ENCODE measurements at regions not wholly inside any gene's neighbourhood (a gene's known extent, or its start where the extent isn't known, plus 50 kb on each side); places are given as distances from the start of the nearest gene placed in this dataset.

- Mint-ChIP-seq H3K36me3 (ENCODE audit: low read depth) (no peaks in the 10 kb centered on the region), H3K4me3 (no peak overlapping the region), H3K27ac (no peak overlapping the region), H3K4me1 (no peaks in the 10 kb centered on the region), H3K27me3 (peaks cover 29% of the 10 kb centered on the region)
- DNase-seq: no peak
- H3K9me3 ChIP-seq (ENCODE audit: control insufficient read depth, low read length, poor library complexity, severe bottlenecking): no peaks in the 10 kb centered on the region
- ATAC-seq: no peak
Observed at GRCh38 chr2:94939349-94939748, 68.1 kb downstream of the TEKT4 start.

- H3K36me3 Mint-ChIP-seq (ENCODE audit: low read depth): no peaks in the 10 kb centered on the region
- ATAC-seq (no peak), DNase-seq (no peak)
- H3K27me3 Mint-ChIP-seq: peaks cover 9% of the 10 kb centered on the region
- no peak overlapping the region for H3K27ac Mint-ChIP-seq
- no peaks in the 10 kb centered on the region for H3K4me1 Mint-ChIP-seq
- no peaks in the 10 kb centered on the region for H3K9me3 ChIP-seq (ENCODE audit: control insufficient read depth, low read length, poor library complexity, severe bottlenecking)
- no peak overlapping the region for H3K4me3 Mint-ChIP-seq
Observed at GRCh38 chr2:94947097-94948016, 76.1 kb downstream of the TEKT4 start.

GRCh38 chr2:94955702-94956101 is 69.8 kb upstream of the MAL start:
- Mint-ChIP-seq H3K36me3 (ENCODE audit: low read depth) (no peaks in the 10 kb centered on the region), H3K27ac (no peak overlapping the region), H3K27me3 (peaks cover 64% of the 10 kb centered on the region), H3K4me3 (no peak overlapping the region), H3K4me1 (no peaks in the 10 kb centered on the region)
- DNase-seq (no peak), ATAC-seq (no peak)
- no peaks in the 10 kb centered on the region for H3K9me3 ChIP-seq (ENCODE audit: control insufficient read depth, low read length, poor library complexity, severe bottlenecking)

- ATAC-seq (no peak), DNase-seq (no peak)
- H3K9me3 ChIP-seq (ENCODE audit: control insufficient read depth, low read length, poor library complexity, severe bottlenecking): no peaks in the 10 kb centered on the region
- peaks cover 67% of the 10 kb centered on the region for H3K27me3 Mint-ChIP-seq
- no peak overlapping the region for H3K4me3 Mint-ChIP-seq
- no peaks in the 10 kb centered on the region for H3K4me1 Mint-ChIP-seq
- no peak overlapping the region for H3K27ac Mint-ChIP-seq
- no peaks in the 10 kb centered on the region for H3K36me3 Mint-ChIP-seq (ENCODE audit: low read depth)
Observed at GRCh38 chr2:94956797-94957391, 68.6 kb upstream of the MAL start.

GRCh38 chr2:94958245-94958644 is 67.3 kb upstream of the MAL start:
- no peaks in the 10 kb centered on the region for H3K9me3 ChIP-seq (ENCODE audit: control insufficient read depth, low read length, poor library complexity, severe bottlenecking)
- ATAC-seq (no peak), DNase-seq (no peak)
- peaks cover 1% of the 10 kb centered on the region for H3K4me1 Mint-ChIP-seq
- H3K4me3 Mint-ChIP-seq: no peak overlapping the region
- H3K27ac Mint-ChIP-seq: no peak overlapping the region
- no peaks in the 10 kb centered on the region for H3K36me3 Mint-ChIP-seq (ENCODE audit: low read depth)
- peaks cover 57% of the 10 kb centered on the region for H3K27me3 Mint-ChIP-seq

- H3K9me3 ChIP-seq (ENCODE audit: control insufficient read depth, low read length, poor library complexity, severe bottlenecking): no peaks in the 10 kb centered on the region
- DNase-seq: no peak
- no peak for ATAC-seq
- Mint-ChIP-seq H3K4me1 (peaks cover 4% of the 10 kb centered on the region), H3K27ac (no peak overlapping the region), H3K4me3 (no peak overlapping the region), H3K27me3 (peaks cover 59% of the 10 kb centered on the region), H3K36me3 (ENCODE audit: low read depth) (peaks cover 3% of the 10 kb centered on the region)
Observed at GRCh38 chr2:94960266-94960665, 65.2 kb upstream of the MAL start.

GRCh38 chr2:94960751-94961150 is 64.8 kb upstream of the MAL start:
- ATAC-seq (no peak), DNase-seq (no peak)
- Mint-ChIP-seq H3K4me3 (no peak overlapping the region), H3K27ac (no peak overlapping the region), H3K27me3 (peaks cover 57% of the 10 kb centered on the region), H3K4me1 (peaks cover 4% of the 10 kb centered on the region), H3K36me3 (ENCODE audit: low read depth) (peaks cover 3% of the 10 kb centered on the region)
- no peaks in the 10 kb centered on the region for H3K9me3 ChIP-seq (ENCODE audit: control insufficient read depth, low read length, poor library complexity, severe bottlenecking)

GRCh38 chr2:94964193-94964592 is 61.3 kb upstream of the MAL start:
- ATAC-seq (no peak), DNase-seq (no peak)
- Mint-ChIP-seq H3K4me1 (peaks cover 4% of the 10 kb centered on the region), H3K27ac (no peak overlapping the region), H3K36me3 (ENCODE audit: low read depth) (peaks cover 5% of the 10 kb centered on the region), H3K4me3 (no peak overlapping the region), H3K27me3 (peaks cover 56% of the 10 kb centered on the region)
- H3K9me3 ChIP-seq (ENCODE audit: control insufficient read depth, low read length, poor library complexity, severe bottlenecking): no peaks in the 10 kb centered on the region

GRCh38 chr2:94966689-94967088 is 58.8 kb upstream of the MAL start:
- peaks cover 60% of the 10 kb centered on the region for H3K27me3 Mint-ChIP-seq
- H3K36me3 Mint-ChIP-seq (ENCODE audit: low read depth): peaks cover 5% of the 10 kb centered on the region
- no peak overlapping the region for H3K4me3 Mint-ChIP-seq
- H3K4me1 Mint-ChIP-seq: peaks cover 4% of the 10 kb centered on the region
- H3K9me3 ChIP-seq (ENCODE audit: control insufficient read depth, low read length, poor library complexity, severe bottlenecking): no peaks in the 10 kb centered on the region
- no peak for DNase-seq
- no peak for ATAC-seq
- H3K27ac Mint-ChIP-seq: no peak overlapping the region

GRCh38 chr2:94970353-94970752 is 55.2 kb upstream of the MAL start:
- H3K9me3 ChIP-seq (ENCODE audit: control insufficient read depth, low read length, poor library complexity, severe bottlenecking): no peaks in the 10 kb centered on the region
- peaks cover 5% of the 10 kb centered on the region for H3K36me3 Mint-ChIP-seq (ENCODE audit: low read depth)
- no peak for ATAC-seq
- no peak overlapping the region for H3K4me3 Mint-ChIP-seq
- no peak overlapping the region for H3K27ac Mint-ChIP-seq
- H3K27me3 Mint-ChIP-seq: peaks cover 56% of the 10 kb centered on the region
- DNase-seq: no peak
- H3K4me1 Mint-ChIP-seq: no peaks in the 10 kb centered on the region
